Cardiac septum (tissue), 1 donor: ENCODE measurements at regions not wholly inside any gene's neighbourhood (a gene's known extent, or its start where the extent isn't known, plus 50 kb on each side); places are given as distances from the start of the nearest gene placed in this dataset.
A peak's percentile ranks its signal among the peaks of the same experiment; 100 is the strongest.
"Not testable (repeated sequence)": the region's sequence is repeated elsewhere in the genome, so short reads cannot be mapped to it uniquely, and the experiment has no call there.

Experiments
- DNase-seq: peaks from one replicate; pipeline ENCODE4 v3.0.0-alpha.2; 2020; ENCODE audit warnings: low spot score
- intact Hi-C: fragments of 100-400 bp; cut with DNase I; formaldehyde crosslinking; loops from one replicate; pipeline ENCODE4 v1.14.0; 2022
- donor health status: DM: no; HTN: no; CAD: no.

- no peak for DNase-seq
- intact Hi-C loops = no loop called here
Observed at GRCh38 chr2:60359569-60359968, 193.9 kb downstream of the BCL11A start.

DNA sequence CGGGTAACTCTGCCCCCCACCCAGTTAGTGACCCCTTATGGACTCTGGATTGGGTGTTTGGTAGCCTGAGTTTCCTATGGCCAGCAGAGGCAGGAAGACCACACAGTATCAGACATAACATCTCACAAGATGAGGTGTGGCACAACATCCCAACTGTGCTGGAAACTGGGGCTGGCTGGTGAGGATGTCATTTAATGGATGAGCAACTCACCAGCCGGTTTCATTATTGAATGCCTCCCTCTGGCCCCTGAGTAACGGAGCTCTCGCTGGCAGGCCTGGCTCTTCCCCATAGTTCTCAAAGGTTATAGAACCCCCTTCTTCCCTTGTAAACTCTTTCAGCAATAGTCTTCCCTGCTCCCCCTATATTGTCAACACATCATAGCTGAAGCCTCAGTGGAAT, 195.0 kb downstream of the BCL11A start:
- intact Hi-C loops = no loop called here
- DNase-seq = peak; percentile 62

DNA sequence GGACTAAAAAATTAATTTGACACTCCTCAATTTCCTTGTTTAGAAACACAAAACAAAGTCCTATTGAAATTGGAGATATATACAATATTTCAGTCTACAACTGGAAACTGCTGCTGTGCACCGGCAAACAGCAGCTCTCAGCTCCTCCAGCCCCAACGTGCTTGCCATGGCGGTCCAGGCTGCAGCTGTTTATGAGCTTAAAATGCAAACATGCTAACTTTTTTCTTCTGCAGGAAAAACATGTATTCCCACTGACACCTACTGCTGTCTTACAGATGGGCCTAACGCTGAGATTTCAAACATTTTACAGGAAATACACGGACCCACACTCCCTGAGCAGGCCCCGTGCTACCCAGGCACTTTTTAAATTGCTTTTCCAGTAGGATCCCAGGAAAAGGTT, 195.5 kb downstream of the BCL11A start:
- intact Hi-C loops = no loop called here
- peak; percentile 17 for DNase-seq

GRCh38 chr2:60356346-60356745, 197.1 kb downstream of the BCL11A start:
- peak; percentile 54 for DNase-seq
- intact Hi-C loops = no loop called here

DNA sequence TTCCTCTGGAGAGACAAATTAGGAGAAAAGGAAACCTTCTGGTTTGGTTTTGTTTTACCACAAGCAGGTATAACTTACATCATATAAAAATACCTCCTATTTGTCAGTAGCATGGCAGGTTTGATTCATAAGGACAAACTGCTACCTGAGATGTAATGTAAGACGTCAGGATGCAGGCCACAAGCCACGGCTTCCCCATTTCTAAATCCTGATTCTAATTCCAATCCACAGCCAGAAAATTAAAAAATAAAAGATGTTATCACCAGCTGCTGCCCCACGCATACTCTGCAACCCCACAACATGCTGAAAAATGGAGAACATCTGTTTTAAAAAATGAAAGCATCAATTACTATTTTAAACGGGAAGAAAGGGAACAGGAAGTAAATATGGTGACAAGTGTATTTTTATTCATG, 197.6 kb downstream of the BCL11A start:
- no peak for DNase-seq
- intact Hi-C loops = no loop called here

DNA sequence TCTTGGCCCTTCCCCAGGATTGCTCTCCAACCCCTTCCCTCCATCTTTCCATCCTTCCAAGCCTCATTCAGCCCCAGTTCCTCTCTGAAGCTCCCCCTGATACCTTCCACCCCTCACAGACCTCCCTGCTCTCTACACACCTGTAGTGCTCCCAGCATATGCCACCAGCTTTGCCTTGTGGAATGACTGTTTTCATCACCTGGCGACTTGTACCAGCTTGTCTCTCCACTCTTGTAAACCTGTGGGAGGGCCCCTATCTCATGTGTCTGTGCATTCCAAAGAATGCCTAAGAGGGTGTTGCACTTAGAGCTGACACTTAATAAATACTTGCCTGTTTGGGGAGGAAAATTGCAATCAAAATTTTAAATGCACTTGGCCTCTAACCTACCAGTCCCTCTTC, 198.7 kb downstream of the BCL11A start:
- intact Hi-C loops = no loop called here
- peak; percentile 41 for DNase-seq

- DNase-seq = no peak
- intact Hi-C loops = no loop called here
Observed at GRCh38 chr2:60353863-60354262, 199.6 kb downstream of the BCL11A start.

GRCh38 chr2:60353406-60353800, 200.1 kb downstream of the BCL11A start:
- intact Hi-C loops = no loop called here
- peak; percentile 38 for DNase-seq

- intact Hi-C loops = no loop called here
- peak; percentile 43 for DNase-seq
Observed at GRCh38 chr2:60352491-60353405, 200.7 kb downstream of the BCL11A start.

- no peak for DNase-seq
- intact Hi-C loops = no loop called here
Observed at GRCh38 chr2:60351802-60352201, 201.7 kb downstream of the BCL11A start.

DNA sequence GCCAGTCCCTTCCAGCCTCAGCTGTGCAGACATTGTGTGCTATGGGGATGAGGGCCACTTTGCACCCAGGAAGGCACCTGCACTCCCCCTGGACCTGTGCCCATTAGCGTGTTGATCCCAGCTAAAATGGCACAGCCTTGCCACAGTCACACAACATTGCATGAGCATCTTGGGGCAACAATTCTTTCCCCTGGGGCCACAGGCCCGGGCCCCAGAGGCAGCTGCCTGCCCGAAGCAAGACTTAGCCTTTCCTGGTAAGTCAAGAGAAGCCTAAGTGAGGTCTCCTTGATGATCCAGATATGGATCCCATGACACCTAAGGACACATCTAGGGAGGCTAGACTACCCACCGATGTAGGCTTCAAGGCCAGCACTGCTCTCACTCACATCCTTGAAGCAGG, 202.1 kb downstream of the BCL11A start:
- no peak for DNase-seq
- intact Hi-C loops = no loop called here

- no peak for DNase-seq
- intact Hi-C loops = no loop called here
Observed at GRCh38 chr2:60350791-60351190, 202.7 kb downstream of the BCL11A start.

DNA sequence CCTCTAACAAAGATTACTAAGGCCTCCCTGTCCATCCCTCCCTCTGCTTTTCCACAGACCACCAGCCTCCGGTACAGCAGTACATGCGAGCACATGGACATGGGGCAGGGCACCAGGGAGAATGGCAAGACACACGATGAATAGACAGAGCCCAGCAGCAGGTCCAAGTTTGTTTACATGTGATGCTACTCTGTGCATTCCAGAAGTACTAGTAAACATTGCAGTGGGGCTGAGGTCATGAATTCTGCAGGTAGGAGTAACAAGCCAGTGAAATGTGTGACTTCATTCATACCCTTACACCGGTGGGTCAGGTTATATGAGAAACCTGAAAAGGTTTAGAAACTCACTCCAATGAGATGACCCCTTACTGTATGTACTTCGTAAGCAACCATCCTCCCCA, 205.7 kb downstream of the BCL11A start:
- DNase-seq = no peak
- intact Hi-C loops = no loop called here

GRCh38 chr2:60342491-60342890, 211.0 kb downstream of the BCL11A start:
- DNase-seq, intact Hi-C loops: not testable (repeated sequence)

DNA sequence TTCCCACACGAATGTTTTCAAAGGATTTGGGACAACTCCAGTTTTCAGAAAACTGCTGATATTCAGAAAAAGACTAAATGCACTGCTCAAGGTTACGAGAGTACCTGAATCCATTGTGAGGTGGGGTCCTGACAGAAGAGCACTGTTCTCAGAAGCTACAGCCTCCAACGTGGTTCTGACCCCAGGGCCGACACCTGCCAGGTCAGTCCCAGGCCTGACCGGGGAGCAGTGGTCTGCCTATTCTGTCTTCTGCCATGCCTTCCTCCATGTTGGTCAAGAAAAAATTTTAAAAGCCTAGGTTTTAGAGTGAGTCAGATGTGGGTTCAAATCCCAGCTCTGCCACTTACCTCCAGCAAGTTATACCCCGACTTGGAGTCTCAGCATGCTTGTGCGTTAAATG, 212.3 kb downstream of the BCL11A start:
- intact Hi-C loops = no loop called here

GRCh38 chr2:60339286-60339685, 214.2 kb downstream of the BCL11A start:
- intact Hi-C loops = loop anchor here (10.0 kb wide), 1 partner anchor 166 kb away; no protein-coding TSS in a partner anchor
- no peak for DNase-seq

More for the DNA sequence above, 212.3 kb downstream of the BCL11A start:
- DNase-seq = peak; percentile 35

- intact Hi-C loops = loop anchor here (2.0 to 10.0 kb wide), 2 partner anchors 168 to 214 kb away; no protein-coding TSS in a partner anchor
- DNase-seq = no peak
Observed at GRCh38 chr2:60337142-60337497, 216.3 kb downstream of the BCL11A start.

- intact Hi-C loops = loop anchor here (2.0 to 10.0 kb wide), 2 partner anchors 168 to 214 kb away; no protein-coding TSS in a partner anchor
- no peak for DNase-seq
Observed at GRCh38 chr2:60336442-60337141, 216.9 kb downstream of the BCL11A start.

DNA sequence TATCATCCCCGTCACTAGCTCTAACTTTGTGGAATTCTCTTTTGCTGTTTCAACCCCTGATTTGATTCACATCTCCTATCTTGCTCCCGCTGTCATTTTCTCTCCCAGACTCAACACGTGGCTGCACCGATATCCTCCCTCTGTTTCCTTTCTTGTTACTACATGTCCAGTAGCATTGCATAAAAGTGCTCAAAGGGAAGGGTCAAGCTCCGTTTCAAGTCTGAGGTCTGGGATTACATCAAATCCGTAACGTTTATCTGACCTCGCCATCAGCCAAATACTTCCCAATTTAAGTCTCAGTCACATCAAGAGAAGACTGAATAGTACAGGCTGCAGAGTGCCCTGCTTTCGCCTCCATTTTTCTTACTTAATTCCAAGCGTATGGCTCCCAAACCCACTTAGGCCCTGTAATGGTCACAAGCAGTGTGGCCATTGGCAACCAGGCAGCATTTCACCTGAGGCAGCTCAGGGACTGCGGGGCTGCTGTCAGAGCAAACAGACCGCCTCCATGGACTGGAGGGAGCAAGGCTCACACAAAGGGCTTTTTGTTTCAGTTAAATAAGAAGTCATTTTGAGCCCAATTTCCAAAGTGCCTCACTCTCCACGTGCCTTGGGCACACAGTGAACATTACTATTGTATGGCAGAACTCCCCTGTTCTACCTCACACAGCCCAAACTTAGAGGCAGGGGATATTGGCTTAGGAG, 217.8 kb downstream of the BCL11A start:
- no peak for DNase-seq
- intact Hi-C loops = loop anchor here (2.0 to 10.0 kb wide), 2 partner anchors 169 to 215 kb away; no protein-coding TSS in a partner anchor

GRCh38 chr2:60334610-60335009, 218.8 kb downstream of the BCL11A start:
- intact Hi-C loops = loop anchor here (10.0 kb wide), 1 partner anchor 170 kb away; no protein-coding TSS in a partner anchor
- DNase-seq = no peak
